DMS53 (cell line): ENCODE measurements at regions not wholly inside any gene's neighbourhood (a gene's known extent, or its start where the extent isn't known, plus 50 kb on each side); places are given as distances from the start of the nearest gene placed in this dataset.
"Not testable (repeated sequence)": the region's sequence is repeated elsewhere in the genome, so short reads cannot be mapped to it uniquely, and the experiment has no call there.

Experiments
- DNase-seq: peaks from one replicate; lab custom pipeline; 2025; lab: John Stamatoyannopoulos, UW

DNA sequence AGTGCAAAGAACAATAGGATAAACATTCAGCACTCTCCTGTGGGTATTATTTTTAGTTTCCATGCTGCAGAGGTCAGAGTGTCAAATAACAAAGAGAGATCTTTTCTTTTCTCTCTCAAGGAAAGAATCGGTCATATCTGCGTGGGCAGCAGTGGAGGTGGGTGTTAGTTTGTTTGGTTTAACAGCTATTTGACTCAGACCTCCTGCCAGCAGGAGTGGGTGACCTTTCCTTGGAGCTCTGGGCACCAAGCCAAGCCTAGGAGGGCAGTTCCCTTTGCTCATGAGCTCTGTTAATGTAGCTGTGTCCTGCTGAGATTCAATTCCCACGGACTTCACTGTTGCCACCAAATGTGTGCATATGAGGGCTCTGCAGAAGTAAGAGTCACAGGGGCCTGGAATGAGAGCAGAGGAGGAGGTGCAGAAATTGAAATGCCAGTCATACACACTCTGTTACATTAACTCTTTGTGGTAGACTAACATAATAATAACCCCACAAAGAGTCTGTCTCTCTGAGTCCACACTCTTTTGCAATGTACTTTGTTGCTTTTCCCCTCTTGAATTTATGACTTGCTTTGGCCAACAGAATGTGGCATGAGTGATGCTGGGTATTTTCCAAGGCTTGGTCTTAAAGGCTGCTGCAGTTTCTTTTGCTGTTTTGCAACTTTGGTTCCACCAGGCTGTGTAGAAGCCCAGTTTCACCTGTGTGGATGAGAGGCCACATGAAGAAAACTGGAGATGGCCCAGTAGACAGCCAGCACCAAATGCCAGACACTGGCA is 76.0 kb upstream of the GRK3 start:
- DNase-seq: peak; percentile 62

DNA sequence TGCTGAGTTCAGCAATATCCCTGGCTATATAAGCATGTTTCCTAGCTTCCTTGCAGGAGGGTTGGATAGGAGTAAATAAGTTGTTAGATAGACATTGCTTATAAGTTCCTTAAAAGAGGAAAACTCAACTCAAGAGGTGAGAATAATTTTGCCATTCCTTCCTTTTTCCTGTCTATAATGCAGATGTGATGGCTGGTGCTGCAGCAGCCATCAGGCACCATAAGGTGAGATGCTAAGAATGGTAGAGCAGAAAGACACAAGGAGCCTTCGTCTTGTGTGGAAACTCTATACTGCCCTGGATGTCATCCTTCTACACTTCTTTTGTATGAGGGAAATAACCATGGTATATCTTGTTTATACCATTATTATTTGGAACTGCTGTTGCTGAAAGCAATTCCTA is 74.5 kb upstream of the GRK3 start:
- no peak for DNase-seq

DNA sequence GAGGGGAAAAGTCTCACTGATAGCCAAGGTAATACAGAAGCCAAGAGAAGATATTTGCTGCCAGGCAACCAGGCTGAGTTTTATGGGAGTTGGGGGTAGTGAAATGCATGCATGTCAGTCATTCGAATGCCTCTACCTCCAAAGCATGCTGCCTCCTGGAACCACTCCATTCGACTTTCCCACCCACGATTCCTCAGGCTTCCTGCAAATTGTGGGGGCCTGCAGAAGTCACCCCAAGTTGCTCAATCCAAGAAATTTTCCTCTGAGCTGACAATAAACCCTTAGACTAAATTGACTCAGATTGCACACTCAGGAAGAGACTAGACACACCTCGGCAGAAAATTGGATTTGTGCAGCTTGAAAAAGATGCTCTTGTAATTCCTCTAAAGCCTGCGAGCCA is 73.6 kb upstream of the GRK3 start:
- no peak for DNase-seq

DNA sequence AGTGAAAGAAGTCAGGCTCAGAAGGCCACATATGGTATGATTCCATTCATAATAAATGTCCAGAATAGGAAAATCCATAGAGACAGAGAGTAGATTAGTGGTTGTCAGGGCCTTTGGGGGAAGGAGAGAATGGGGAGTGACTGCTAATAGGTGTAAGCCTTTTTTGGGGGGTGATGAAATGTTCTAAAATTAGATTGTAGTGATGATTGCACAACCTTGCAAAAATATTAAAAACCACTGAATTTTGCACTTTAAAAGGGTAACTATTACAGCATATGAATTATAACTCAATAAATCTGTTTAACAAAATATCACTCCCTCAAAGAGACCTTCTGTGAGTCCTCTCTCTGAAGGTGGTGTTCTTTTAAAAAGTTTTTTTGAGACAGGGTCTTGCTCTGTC is 72.3 kb upstream of the GRK3 start:
- DNase-seq: no peak

DNA sequence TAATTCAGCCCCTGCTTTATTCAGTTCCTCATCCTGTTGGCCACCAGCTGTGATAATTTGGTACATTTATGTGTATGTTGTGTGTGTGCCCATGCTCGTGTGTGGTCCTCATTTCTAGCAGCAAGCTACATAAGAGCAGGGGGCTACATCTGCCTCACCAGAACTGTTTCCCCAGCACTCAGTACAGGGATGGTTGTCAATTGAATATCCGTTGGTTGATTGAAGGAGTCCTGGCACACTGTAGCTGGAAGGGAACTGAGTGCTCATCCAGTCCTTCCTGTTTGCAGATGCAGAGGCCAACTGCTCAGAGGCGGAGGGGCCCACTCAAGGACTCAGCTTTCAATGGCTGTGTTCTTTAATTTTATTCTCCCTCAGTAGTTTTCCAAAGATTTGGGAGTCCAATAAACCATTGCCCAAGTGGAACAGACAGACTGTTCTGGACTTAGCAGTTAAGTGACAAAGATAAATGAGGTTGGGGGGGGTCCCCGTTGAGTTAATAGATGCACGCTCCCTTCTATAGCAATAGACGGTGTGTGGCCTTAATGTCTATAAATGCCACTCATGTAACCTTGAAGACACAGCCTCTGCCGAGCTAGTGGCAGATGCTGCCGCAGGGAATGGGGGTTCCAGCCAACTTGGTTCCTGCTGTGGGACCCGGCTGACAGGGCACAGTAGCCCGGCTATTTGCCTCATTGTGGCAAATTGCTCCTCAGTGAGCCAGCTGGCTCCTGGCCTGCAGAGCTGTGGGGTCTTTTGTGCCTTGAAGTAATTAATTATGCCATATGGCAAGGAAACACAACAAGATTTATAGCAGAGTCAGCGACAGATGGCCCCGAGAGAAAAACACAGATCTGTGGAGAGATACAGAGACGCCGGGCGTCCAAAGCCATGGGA is 71.4 kb upstream of the GRK3 start:
- no peak for DNase-seq

DNA sequence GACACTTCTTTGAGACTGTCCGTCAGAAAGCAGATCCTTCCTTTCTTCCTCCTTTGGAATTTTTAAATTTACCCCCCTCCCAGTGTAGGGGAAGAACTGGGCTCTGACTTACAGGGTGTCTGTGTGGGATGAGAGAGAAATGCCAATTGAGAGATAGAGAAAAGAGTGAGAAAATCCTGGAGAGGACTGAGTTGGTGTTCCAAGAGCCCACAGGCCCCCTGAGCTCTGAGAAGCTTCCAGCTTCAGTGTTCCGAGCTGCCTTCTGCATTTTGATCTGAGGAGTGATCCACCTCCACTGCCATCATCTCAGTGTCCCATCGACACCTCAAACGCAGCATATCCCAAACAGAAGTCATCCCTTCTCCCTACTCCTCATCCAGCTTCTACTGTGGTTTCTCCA is 70.7 kb upstream of the GRK3 start:
- no peak for DNase-seq

DNA sequence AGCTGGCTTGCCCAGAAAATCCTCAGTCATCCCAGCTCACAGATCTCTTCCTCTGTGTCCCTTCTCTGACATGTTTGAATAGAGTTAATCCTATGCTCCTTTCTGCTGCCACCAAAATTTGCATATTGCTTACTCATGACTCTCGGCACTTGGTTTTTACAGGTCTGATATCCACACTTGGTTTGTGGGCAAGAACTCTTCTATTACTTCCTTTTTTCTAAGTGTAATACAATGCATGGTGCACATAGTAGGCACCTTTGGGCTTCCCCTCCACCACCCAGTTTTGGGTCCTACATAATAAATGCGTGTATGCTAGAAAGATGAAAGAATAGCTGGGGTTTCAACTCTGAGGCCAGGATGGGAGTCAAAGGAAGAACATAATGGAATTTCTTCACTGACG is 69.7 kb upstream of the GRK3 start:
- no peak for DNase-seq

DNA sequence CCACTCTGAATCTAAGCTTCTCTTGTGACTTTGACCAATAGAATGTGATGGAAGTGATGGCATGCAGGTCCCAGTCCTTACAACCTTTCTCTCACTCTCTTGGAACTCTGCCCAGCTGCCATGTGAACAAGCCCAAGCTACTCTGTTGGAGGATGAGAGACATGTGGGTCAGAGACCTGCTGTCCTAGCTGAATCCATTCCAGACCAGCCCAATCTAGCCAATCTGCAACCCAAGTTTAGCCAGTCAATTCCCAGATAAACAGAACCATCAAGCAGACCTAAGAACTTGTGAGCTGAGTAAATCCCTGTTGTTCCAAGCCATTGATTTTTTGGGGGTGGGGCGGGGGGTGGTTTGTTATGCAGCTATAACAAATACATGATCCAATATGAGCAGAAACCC is 69.2 kb upstream of the GRK3 start:
- DNase-seq: no peak

DNA sequence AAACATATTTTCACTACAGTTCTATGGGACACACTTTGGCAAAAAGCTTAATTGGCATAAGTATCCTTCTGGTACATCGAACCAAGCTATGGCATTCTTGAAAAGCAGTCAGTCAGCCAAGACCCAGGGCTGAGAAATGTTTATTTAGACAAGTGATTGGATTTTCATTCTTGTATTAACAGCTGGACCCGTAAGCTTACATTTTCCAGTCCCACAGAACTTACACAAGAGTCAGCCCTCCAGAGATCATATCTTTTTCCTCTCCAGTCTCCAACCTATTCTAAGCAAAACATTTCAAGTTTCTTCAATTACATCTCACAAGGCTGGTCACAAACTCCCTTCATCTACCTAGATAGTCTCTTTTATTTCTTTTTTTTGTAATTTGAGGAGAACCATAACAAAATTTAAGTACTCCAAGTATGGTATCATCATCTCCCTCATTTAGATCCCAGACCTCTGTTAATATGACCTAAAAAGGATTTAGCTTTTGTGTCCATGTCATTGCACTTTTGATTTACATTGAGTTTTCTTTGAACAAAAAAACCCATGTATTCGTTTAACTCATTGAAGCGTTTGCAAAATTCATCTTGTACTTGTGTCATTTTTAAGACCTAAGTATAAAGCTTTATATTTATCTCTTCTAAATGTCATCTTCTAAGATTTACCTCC is 67.9 kb upstream of the GRK3 start:
- DNase-seq: no peak

DNA sequence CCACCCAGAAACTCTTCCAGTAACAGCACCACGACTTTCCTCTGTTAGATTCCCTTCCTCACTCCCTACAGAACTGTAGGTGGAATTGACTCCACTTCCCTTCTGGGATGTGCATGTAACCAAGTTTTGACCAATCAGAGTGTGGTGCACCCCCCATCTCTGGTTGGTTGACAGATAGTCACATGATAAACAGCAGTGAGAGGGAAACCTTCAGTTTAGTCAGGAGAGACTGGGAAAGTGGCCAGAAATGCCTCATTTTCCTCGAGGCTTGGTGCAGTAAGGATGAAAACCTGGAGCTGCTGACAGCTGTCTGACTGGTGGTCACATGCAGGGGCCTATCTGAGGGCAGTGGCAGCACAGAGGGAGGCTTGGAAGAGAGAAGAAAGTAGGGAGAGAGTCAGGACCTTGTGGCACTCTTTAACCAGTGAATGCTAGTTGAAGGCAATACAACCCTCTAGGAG is 67.3 kb upstream of the GRK3 start:
- no peak for DNase-seq

DNA sequence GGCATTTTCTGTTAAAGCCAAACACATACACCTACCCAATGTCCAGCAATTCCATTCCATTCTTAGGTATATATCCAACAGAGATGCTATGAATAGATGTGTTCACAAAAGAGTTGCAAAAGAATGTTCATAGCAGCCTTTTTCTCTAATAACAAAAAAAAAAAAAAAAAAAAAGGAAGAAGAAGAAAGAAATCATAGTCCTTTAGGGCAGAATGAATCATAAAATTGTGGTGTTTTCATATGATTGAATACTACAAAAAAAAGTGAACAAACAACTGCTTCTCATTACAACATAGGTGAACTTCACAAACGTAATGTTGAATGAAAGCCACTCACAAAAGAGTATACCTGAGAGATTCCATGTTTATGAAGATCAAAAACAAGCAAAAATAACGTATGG is 66.8 kb upstream of the GRK3 start:
- DNase-seq: no peak

DNA sequence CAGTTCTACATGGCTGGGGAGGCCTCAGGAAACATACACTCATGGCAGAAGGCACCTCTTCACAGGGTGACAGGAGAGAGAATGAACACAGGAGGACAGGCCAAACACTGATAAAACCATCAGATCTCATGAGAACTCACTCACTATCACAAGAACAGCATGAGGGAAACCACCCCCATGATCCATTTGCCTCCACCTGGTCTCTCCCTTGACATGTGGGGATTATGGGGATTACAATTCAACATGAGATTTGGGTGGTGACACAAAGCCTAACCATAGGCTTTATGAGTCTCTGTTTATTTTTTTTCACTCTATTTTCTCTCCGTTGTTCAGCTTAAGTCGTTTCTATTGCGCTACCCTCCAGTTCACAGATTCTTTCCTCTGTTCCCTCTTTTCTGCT is 63.8 kb upstream of the GRK3 start:
- DNase-seq: not testable (repeated sequence)

DNA sequence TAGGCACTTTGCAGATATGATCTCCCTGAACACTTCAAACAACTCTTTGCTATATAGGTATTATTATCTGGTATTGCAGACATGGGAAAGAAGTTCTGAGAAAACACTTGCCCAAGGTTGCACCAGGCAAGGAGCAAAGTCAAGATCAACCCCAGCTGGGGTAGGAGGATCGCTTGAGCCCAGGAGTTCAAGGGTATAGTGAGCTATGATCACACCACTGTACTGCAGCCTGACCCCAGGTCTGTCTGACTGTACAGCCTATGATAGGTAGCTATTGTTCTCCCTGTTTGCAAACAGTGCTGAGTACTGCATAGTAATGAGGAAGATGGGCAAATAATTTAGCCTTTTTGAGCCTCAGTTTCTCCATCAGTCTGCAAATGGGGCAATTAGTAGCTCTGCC is 60.5 kb upstream of the GRK3 start:
- DNase-seq: not testable (repeated sequence)

DNA sequence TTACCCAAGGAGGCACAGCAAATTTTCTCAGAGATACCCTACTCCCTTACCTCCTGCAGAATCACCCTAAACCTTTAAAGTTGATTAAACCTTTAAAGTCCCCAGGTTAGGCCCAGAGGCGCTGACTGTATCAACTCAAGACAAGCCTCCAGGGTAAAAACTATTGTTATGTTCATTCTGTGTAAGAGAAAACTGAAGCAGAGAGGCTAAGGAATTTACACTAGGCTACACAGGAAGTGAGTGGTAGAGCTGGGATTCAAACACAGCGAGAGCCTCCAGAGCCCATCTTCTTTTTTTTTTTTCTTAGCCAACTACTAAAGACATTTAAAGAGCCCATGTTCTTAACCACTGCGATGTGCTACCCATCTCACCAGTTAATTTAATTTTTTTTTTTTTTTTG is 56.3 kb upstream of the GRK3 start:
- no peak for DNase-seq

DNA sequence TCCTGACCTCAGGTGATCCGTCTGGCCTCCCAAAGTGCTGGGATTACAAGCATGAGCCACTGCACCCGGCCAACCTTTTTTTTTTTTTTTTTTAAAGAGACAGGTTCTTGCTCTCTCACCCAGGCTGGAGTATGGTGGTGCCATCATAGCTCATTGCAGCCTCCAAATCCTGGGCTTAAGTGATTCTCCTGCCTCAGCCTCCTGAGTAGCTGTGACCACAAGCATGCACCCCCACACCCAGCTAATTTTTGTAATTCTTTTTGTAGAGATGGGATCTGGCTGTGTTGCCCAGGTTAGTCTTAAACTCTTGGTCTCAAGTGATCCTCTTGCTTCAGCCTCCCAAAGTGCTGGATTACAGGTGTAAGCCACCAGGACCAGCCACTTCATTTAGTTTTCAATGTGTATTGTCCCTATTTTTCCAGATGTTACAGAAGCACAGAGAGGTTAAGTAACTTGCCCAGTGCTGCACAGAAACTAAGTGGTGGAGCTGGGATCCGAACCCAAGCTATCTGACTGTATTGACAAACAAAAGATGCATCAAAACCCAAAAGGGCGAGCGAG is 55.6 kb upstream of the GRK3 start:
- DNase-seq: no peak

DNA sequence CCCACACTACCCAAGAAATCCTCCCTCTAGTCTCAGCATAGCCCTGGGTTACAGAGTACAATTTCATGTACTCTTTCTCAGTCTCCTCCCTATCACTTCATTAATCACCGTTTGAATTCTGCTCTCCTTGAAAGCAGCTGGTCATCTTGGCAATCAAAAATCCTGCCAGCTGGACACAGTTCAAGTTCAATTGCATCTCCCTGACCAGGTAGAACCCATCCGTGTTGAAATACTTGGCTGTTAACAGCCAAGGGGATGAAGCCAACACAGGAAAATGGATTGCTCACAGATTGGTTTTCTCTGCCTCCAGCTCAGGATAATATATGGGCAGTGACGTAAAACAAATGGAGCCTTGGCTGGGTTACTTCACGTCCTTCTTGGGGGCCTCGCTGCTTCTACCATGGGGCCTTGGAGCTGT is 55.1 kb upstream of the GRK3 start:
- DNase-seq: no peak

DNA sequence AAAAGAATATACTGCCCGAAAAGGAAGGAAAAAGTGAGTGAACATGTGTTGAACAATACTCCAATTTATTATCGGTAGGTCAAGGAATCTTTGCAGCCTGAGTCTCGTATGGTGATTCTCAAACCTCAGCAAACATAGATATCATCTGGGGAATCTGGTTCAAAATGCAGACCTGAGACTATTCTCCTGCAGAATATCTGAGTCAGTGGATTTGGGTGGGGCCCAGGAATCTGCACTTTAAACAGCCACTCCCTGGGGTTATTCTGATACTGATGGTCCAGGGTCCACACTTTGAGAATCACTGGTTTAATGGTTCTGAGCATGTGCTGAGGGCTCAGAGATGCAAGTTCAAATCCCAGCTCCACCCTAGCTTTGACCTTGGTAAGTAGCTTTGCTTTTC is 53.6 kb upstream of the GRK3 start:
- DNase-seq: no peak

DNA sequence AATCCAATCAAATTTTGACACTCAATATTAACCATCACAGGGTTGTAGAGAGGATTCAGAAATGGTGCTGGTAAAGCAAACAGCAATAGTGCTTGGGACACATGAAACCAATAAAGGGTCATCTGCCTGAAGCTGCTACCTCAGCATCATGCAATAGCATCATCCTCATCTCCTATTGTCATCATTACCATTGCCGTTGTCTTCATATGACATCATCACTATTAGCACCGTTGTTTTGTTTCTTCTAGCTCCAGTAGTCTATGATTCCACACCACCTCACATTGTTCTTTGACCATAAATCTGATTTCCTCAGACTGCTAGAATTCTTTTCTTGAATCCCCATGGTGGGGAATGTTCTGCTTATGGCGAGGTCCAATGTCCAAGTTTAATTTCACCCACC is 52.8 kb upstream of the GRK3 start:
- no peak for DNase-seq

DNA sequence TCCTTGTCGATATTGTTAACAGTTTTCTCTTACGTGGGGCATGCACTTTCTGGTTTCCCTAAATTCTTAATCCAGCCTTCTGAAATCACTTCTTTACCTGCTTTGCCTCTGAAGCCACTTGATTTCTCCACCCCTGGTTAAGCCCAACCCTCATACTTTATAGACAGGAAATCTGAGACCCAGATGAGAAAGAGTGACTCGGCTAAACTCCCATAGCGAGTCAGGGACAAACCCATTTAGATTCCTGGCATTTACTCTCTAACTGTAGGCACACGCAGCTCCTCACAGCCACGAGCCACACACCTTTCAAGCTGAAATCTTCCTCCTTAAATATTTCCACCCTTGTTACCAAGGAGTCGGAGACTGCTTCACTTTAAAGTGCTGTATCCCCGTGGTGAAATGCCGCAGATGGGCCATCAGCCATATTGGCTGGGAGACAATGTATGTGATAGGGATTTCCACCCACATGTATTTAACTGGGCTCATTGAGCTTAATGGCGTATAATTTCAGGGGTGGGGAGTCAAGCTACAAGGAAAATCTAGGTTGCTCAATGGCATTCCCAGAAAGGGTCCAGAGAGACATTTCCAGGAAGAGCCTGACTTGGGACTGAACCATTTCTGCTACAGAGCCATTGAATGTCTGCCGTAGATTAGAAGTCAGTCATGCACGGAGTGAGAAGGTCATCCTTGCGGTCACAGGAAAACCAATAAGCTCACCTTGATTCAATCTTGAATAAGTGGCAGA is 49.9 kb upstream of the GRK3 start:
- DNase-seq: peak; percentile 8
